ENCODE measurements at regions not wholly inside any gene's neighbourhood (a gene's known extent, or its start where the extent isn't known, plus 50 kb on each side); places are given as distances from the start of the nearest gene placed in this dataset.

DNA sequence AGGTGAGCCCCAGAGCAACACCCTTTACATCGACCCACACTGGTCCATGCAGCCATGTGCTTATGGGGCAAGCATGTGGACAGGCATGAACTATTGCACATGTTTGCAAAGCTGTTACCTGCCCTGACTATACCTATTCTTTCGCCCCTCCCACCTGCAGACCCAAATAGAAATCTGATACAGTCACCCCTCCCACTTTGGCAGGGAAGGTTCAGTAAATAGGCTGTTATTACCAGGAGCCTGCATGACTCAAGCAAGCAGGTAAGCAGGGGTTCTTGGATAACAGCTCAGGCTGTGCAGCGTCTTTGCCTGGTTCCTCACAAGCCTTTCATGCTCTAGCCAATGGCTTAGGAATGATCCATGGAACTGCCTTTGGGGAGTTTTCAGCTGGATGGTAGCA is 122.7 kb upstream of the DIPK2B start:
- TF ChIP-seq, protein P1, sequence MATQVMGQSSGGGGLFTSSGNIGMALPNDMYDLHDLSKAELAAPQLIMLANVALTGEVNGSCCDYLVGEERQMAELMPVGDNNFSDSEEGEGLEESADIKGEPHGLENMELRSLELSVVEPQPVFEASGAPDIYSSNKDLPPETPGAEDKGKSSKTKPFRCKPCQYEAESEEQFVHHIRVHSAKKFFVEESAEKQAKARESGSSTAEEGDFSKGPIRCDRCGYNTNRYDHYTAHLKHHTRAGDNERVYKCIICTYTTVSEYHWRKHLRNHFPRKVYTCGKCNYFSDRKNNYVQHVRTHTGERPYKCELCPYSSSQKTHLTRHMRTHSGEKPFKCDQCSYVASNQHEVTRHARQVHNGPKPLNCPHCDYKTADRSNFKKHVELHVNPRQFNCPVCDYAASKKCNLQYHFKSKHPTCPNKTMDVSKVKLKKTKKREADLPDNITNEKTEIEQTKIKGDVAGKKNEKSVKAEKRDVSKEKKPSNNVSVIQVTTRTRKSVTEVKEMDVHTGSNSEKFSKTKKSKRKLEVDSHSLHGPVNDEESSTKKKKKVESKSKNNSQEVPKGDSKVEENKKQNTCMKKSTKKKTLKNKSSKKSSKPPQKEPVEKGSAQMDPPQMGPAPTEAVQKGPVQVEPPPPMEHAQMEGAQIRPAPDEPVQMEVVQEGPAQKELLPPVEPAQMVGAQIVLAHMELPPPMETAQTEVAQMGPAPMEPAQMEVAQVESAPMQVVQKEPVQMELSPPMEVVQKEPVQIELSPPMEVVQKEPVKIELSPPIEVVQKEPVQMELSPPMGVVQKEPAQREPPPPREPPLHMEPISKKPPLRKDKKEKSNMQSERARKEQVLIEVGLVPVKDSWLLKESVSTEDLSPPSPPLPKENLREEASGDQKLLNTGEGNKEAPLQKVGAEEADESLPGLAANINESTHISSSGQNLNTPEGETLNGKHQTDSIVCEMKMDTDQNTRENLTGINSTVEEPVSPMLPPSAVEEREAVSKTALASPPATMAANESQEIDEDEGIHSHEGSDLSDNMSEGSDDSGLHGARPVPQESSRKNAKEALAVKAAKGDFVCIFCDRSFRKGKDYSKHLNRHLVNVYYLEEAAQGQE (IDR thresholded peaks at IDR 0.05; ENCODE audit: insufficient read depth in 1 of 2, low read depth in 2 of 2, low read length in 1 of 2) = no peak
- TF ChIP-seq, protein P2, sequence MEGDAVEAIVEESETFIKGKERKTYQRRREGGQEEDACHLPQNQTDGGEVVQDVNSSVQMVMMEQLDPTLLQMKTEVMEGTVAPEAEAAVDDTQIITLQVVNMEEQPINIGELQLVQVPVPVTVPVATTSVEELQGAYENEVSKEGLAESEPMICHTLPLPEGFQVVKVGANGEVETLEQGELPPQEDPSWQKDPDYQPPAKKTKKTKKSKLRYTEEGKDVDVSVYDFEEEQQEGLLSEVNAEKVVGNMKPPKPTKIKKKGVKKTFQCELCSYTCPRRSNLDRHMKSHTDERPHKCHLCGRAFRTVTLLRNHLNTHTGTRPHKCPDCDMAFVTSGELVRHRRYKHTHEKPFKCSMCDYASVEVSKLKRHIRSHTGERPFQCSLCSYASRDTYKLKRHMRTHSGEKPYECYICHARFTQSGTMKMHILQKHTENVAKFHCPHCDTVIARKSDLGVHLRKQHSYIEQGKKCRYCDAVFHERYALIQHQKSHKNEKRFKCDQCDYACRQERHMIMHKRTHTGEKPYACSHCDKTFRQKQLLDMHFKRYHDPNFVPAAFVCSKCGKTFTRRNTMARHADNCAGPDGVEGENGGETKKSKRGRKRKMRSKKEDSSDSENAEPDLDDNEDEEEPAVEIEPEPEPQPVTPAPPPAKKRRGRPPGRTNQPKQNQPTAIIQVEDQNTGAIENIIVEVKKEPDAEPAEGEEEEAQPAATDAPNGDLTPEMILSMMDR (IDR thresholded peaks at IDR 0.05) = no peak
- TF ChIP-seq SIN3A (IDR thresholded peaks at IDR 0.05; ENCODE audit: borderline replicate concordance, insufficient read depth, low read depth, low read length) (no peak), POLR2AphosphoS5 (IDR thresholded peaks at IDR 0.05; ENCODE audit: low read depth, low read length) (no peak), TCF7L2 (IDR thresholded peaks at IDR 0.05; ENCODE audit: low read depth, low read length) (no peak)

Measured in Panc1 (cell line).